HepG2 (cell line): ENCODE measurements at regions not wholly inside any gene's neighbourhood (a gene's known extent, or its start where the extent isn't known, plus 50 kb on each side); places are given as distances from the start of the nearest gene placed in this dataset.

Source experiments
- CEBPB ChIP-seq: IDR thresholded peaks from 2 replicates; pipeline ENCODE4 v1.6.1; 2011; ENCODE audit warnings: low read depth, low read length, improper control_type of control experiment, borderline replicate concordance
- CTCF ChIP-seq: sonication (generic); formaldehyde crosslinking; IDR thresholded peaks from 2 replicates; pipeline ENCODE4 v1.5.0; 2020; ENCODE audit warnings: mild to moderate bottlenecking, missing genetic modification reagents, moderate library complexity
- EZH2 ChIP-seq: conservative IDR thresholded peaks from 2 replicates; pipeline ENCODE4 v1.6.1; 2012; ENCODE audit warnings: mild to moderate bottlenecking, low read depth, low read length, moderate library complexity
- NFE2L1 ChIP-seq: sonication (generic); formaldehyde crosslinking; IDR thresholded peaks from 2 replicates; pipeline ENCODE4 v1.4.0; 2020; ENCODE audit warnings: missing genetic modification reagents, mild to moderate bottlenecking, borderline replicate concordance
- NR0B2 ChIP-seq: sonication (generic); formaldehyde crosslinking; IDR thresholded peaks from 2 replicates; pipeline ENCODE4 v1.4.0; 2020; ENCODE audit warnings: mild to moderate bottlenecking, missing genetic modification reagents
- SIX1 ChIP-seq: sonication (generic); formaldehyde crosslinking; IDR thresholded peaks from 2 replicates; pipeline ENCODE4 v1.4.0; 2020; ENCODE audit warnings: missing genetic modification reagents, borderline replicate concordance
- SP1 ChIP-seq, 2 experiments: fragments of 450-650 bp in 1 of 2; sonication (generic) in 1 of 2; formaldehyde crosslinking in 1 of 2; IDR thresholded peaks; 2 replicates each; pipeline versions ENCODE4 v1.4.0 to v1.6.1; 2016 to 2020; ENCODE audit warnings: missing genetic modification reagents in 1 of 2
- SRSF9 ChIP-seq: fragments of 200-400 bp; formaldehyde crosslinking; IDR thresholded peaks from 2 replicates; pipeline ENCODE4 v1.6.1; 2018; ENCODE audit warnings: borderline replicate concordance, mild to moderate bottlenecking, low read depth, low read length; ENCODE audit not compliant: insufficient read depth, poor library complexity, severe bottlenecking
- TCF7L2 ChIP-seq: IDR thresholded peaks from 2 replicates; pipeline ENCODE4 v1.6.1; 2011; ENCODE audit warnings: mild to moderate bottlenecking, low read depth, low read length, moderate library complexity
- THYN1 ChIP-seq: sonication (generic); formaldehyde crosslinking; IDR thresholded peaks from 2 replicates; pipeline ENCODE4 v1.8.1; 2023; ENCODE audit warnings: low read depth, mild to moderate bottlenecking, moderate library complexity, missing genetic modification reagents, borderline replicate concordance
- ZNF530 ChIP-seq: sonication (generic); formaldehyde crosslinking; IDR thresholded peaks from 2 replicates; pipeline ENCODE4 v1.5.0; 2020; ENCODE audit warnings: low read depth, mild to moderate bottlenecking, missing genetic modification reagents

GRCh38 chr2:224213396-224213795 lies 174.3 kb upstream of the SERPINE2 start:
- TF ChIP-seq NFE2L1 (CRISPR knock-in tag) (no peak), NR0B2 (CRISPR knock-in tag) (no peak), EZH2 (no peak), SP1 (IDR thresholded peaks at IDR 0.05) (no peak), SP1 (CRISPR knock-in tag; IDR thresholded peaks at IDR 0.05) (no peak), ZNF530 (no peak), TCF7L2 (no peak), THYN1 (no peak), SIX1 (CRISPR knock-in tag) (no peak), CTCF (CRISPR knock-in tag) (no peak), SRSF9 (no peak), CEBPB (no peak)
